Neural progenitor cell (in vitro differentiated cells): ENCODE measurements at regions not wholly inside any gene's neighbourhood (a gene's known extent, or its start where the extent isn't known, plus 50 kb on each side); places are given as distances from the start of the nearest gene placed in this dataset.

Source experiments
- DNase-seq: peaks from one replicate; pipeline ENCODE4 v3.0.0-alpha.2; 2016; ENCODE audit warnings: low spot score
- H2AFZ ChIP-seq: fragments of 200-600 bp; sonication (generic); replicated peaks from 2 replicates; pipeline ENCODE4 v1.6.1; 2016; ENCODE audit warnings: antibody characterized with exemption
- H3F3A ChIP-seq: fragments of 200-600 bp; sonication (generic); 2 replicates; pipeline ENCODE4 v1.6.1; 2016; ENCODE audit warnings: antibody characterized with exemption, low read depth
- H3K27ac ChIP-seq: fragments of 200-600 bp; sonication (generic); 2 replicates; pipeline ENCODE4 v1.5.1; 2016; ENCODE audit warnings: mild to moderate bottlenecking
- H3K27me3 ChIP-seq: fragments of 200-600 bp; sonication (generic); 2 replicates; pipeline ENCODE4 v1.6.1; 2016; ENCODE audit warnings: mild to moderate bottlenecking, moderate library complexity
- H3K36me3 ChIP-seq: fragments of 200-600 bp; sonication (generic); 2 replicates; pipeline ENCODE4 v1.5.1; 2016
- H3K4me1 ChIP-seq: fragments of 200-600 bp; sonication (generic); 2 replicates; pipeline ENCODE4 v1.6.1; 2016; ENCODE audit warnings: mixed run types
- H3K4me2 ChIP-seq: fragments of 200-600 bp; sonication (generic); 2 replicates; pipeline ENCODE4 v1.6.1; 2016
- H3K4me3 ChIP-seq: fragments of 200-600 bp; sonication (generic); 2 replicates; pipeline ENCODE4 v1.5.1; 2016
- H3K79me2 ChIP-seq: fragments of 200-600 bp; sonication (generic); 2 replicates; pipeline ENCODE4 v1.6.1; 2016; ENCODE audit warnings: low read depth
- H3K9ac ChIP-seq: fragments of 200-600 bp; sonication (generic); 2 replicates; pipeline ENCODE4 v1.6.1; 2016
- H3K9me3 ChIP-seq: fragments of 200-600 bp; sonication (generic); 2 replicates; pipeline ENCODE4 v1.5.1; 2016; ENCODE audit warnings: low read depth
- H4K20me1 ChIP-seq: fragments of 200-600 bp; sonication (generic); 2 replicates; pipeline ENCODE4 v1.6.1; 2016; ENCODE audit warnings: low read depth
- H3K27ac Mint-ChIP-seq: 3 replicates; pipeline ENCODE4 v1.8.0; 2021; ENCODE audit warnings: mixed read lengths
- H3K27me3 Mint-ChIP-seq: 2 replicates; pipeline ENCODE4 v1.8.0; 2022; ENCODE audit warnings: low read depth, mild to moderate bottlenecking, inconsistent platforms, moderate library complexity, mixed read lengths; ENCODE audit not compliant: insufficient read depth
- H3K36me3 Mint-ChIP-seq: 3 replicates; pipeline ENCODE4 v1.8.0; 2021; ENCODE audit warnings: mixed read lengths
- H3K4me1 Mint-ChIP-seq: 3 replicates; pipeline ENCODE4 v1.8.0; 2021; ENCODE audit warnings: mixed read lengths
- H3K4me3 Mint-ChIP-seq: 3 replicates; pipeline ENCODE4 v1.8.0; 2021; ENCODE audit warnings: mild to moderate bottlenecking, moderate library complexity, mixed read lengths
- H3K9me3 Mint-ChIP-seq: 3 replicates; pipeline ENCODE4 v1.8.0; 2020; ENCODE audit warnings: mixed read lengths
- CTCF ChIP-seq: fragments of 200-600 bp; sonication (generic); IDR thresholded peaks from 2 replicates; pipeline ENCODE4 v1.5.1; 2017; ENCODE audit warnings: antibody characterized with exemption, mild to moderate bottlenecking
- EZH2 ChIP-seq: fragments of 200-600 bp; sonication (generic); IDR thresholded peaks from 2 replicates; pipeline ENCODE4 v1.6.1; 2017; ENCODE audit warnings: antibody characterized with exemption, mild to moderate bottlenecking, moderate library complexity
- EZH2phosphoT487 ChIP-seq: fragments of 200-600 bp; sonication (generic); IDR thresholded peaks from 2 replicates; pipeline ENCODE4 v1.6.1; 2017; ENCODE audit warnings: antibody characterized with exemption

GRCh38 chr4:181967401-181967800, 275.8 kb upstream of the TENM3 start:
- no peaks in the 10 kb centered on the region for H3K9me3 ChIP-seq
- no peak for DNase-seq
- peaks cover 2% of the 10 kb centered on the region for H3K4me1 Mint-ChIP-seq
- H2AFZ ChIP-seq: no peak overlapping the region
- no peak overlapping the region for H3K27ac ChIP-seq
- H3F3A ChIP-seq: no peaks in the 10 kb centered on the region
- H3K4me2 ChIP-seq: no peak overlapping the region
- no peak overlapping the region for H3K4me3 Mint-ChIP-seq
- H3K9ac ChIP-seq: no peak overlapping the region
- H3K4me3 ChIP-seq: no peak overlapping the region
- no peaks in the 10 kb centered on the region for H3K79me2 ChIP-seq
- H3K27me3 ChIP-seq: no peaks in the 10 kb centered on the region
- no peak overlapping the region for H3K27ac Mint-ChIP-seq
- no peaks in the 10 kb centered on the region for H3K36me3 ChIP-seq
- H3K36me3 Mint-ChIP-seq: no peaks in the 10 kb centered on the region
- no peak for TF ChIP-seq EZH2
- TF ChIP-seq EZH2phosphoT487: no peak
- TF ChIP-seq CTCF: no peak
- no peaks in the 10 kb centered on the region for H4K20me1 ChIP-seq
- H3K27me3 Mint-ChIP-seq: no peaks in the 10 kb centered on the region
- H3K4me1 ChIP-seq: peaks cover 4% of the 10 kb centered on the region
- H3K9me3 Mint-ChIP-seq: no peaks in the 10 kb centered on the region

GRCh38 chr4:181968371-181968770, 274.8 kb upstream of the TENM3 start:
- no peaks in the 10 kb centered on the region for H3K9me3 Mint-ChIP-seq
- no peak overlapping the region for H3K4me3 Mint-ChIP-seq
- Histone ChIP-seq H3K4me3 (no peak overlapping the region), H3F3A (no peaks in the 10 kb centered on the region), H3K27me3 (no peaks in the 10 kb centered on the region), H3K4me2 (no peak overlapping the region), H3K27ac (no peak overlapping the region), H3K4me1 (peaks cover 4% of the 10 kb centered on the region), H3K9me3 (no peaks in the 10 kb centered on the region), H4K20me1 (no peaks in the 10 kb centered on the region), H2AFZ (no peak overlapping the region), H3K9ac (no peak overlapping the region), H3K79me2 (no peaks in the 10 kb centered on the region), H3K36me3 (no peaks in the 10 kb centered on the region)
- H3K4me1 Mint-ChIP-seq: peaks cover 2% of the 10 kb centered on the region
- no peak overlapping the region for H3K27ac Mint-ChIP-seq
- TF ChIP-seq EZH2 (no peak), CTCF (no peak)
- no peak for DNase-seq
- no peaks in the 10 kb centered on the region for H3K36me3 Mint-ChIP-seq
- H3K27me3 Mint-ChIP-seq: no peaks in the 10 kb centered on the region

- no peak overlapping the region for H3K27ac Mint-ChIP-seq
- H3K9me3 ChIP-seq: no peaks in the 10 kb centered on the region
- H3F3A ChIP-seq: no peaks in the 10 kb centered on the region
- no peak overlapping the region for H3K4me3 Mint-ChIP-seq
- H3K27me3 ChIP-seq: no peaks in the 10 kb centered on the region
- no peak overlapping the region for H3K27ac ChIP-seq
- peaks cover 4% of the 10 kb centered on the region for H3K4me1 ChIP-seq
- no peak overlapping the region for H2AFZ ChIP-seq
- TF ChIP-seq EZH2 (no peak), CTCF (no peak)
- no peak overlapping the region for H3K4me2 ChIP-seq
- DNase-seq: no peak
- peaks cover 2% of the 10 kb centered on the region for H3K4me1 Mint-ChIP-seq
- H3K79me2 ChIP-seq: no peaks in the 10 kb centered on the region
- no peaks in the 10 kb centered on the region for H3K36me3 Mint-ChIP-seq
- H3K4me3 ChIP-seq: no peak overlapping the region
- no peak overlapping the region for H3K9ac ChIP-seq
- H3K9me3 Mint-ChIP-seq: no peaks in the 10 kb centered on the region
- no peaks in the 10 kb centered on the region for H3K27me3 Mint-ChIP-seq
- H3K36me3 ChIP-seq: no peaks in the 10 kb centered on the region
- no peaks in the 10 kb centered on the region for H4K20me1 ChIP-seq
These were observed 274.1 kb upstream of the TENM3 start for GRCh38 chr4:181969151-181969550.

GRCh38 chr4:181970366-181970765, 272.8 kb upstream of the TENM3 start:
- H3K27ac ChIP-seq: no peak overlapping the region
- H3K9ac ChIP-seq: no peak overlapping the region
- H3F3A ChIP-seq: no peaks in the 10 kb centered on the region
- H2AFZ ChIP-seq: peak overlapping the region; percentile 13
- Mint-ChIP-seq H3K36me3 (no peaks in the 10 kb centered on the region), H3K4me3 (no peak overlapping the region), H3K4me1 (peaks cover 2% of the 10 kb centered on the region), H3K9me3 (peaks cover 2% of the 10 kb centered on the region), H3K27me3 (no peaks in the 10 kb centered on the region), H3K27ac (no peak overlapping the region)
- DNase-seq: no peak
- no peaks in the 10 kb centered on the region for H3K36me3 ChIP-seq
- H3K4me2 ChIP-seq: no peak overlapping the region
- no peaks in the 10 kb centered on the region for H3K9me3 ChIP-seq
- no peak overlapping the region for H3K4me3 ChIP-seq
- TF ChIP-seq EZH2phosphoT487 (no peak), EZH2 (no peak), CTCF (no peak)
- no peaks in the 10 kb centered on the region for H4K20me1 ChIP-seq
- H3K27me3 ChIP-seq: no peaks in the 10 kb centered on the region
- peaks cover 4% of the 10 kb centered on the region for H3K4me1 ChIP-seq
- no peaks in the 10 kb centered on the region for H3K79me2 ChIP-seq
